ENCODE measurements at regions not wholly inside any gene's neighbourhood (a gene's known extent, or its start where the extent isn't known, plus 50 kb on each side); places are given as distances from the start of the nearest gene placed in this dataset.
A peak's percentile ranks its signal among the peaks of the same experiment; 100 is the strongest.

DNA sequence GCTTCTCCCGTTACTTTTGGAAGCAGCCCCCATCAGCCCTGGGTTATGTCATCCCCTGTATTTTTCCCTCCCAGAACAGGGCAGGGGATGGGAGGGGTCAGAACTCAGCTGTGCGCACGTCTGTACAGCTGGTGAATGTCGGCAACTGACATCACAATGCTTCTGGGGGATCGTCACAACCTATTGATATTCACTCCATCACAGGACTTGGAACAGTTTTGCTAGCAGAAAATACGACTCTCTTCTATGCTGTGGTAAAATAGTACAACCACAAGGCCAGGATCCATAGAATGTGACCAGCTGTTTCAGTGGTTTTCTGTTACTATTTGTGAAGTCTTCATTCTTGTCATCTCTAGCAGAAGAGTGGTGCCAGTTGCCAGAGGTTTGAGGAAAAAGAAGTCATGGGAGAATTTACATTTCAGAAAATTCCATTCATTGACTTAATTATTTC lies 77.1 kb upstream of the KLF4 start:
- H3K27ac ChIP-seq (ENCODE audit: insufficient read depth, low read length) = no peak overlapping the region
- no peak overlapping the region for H3K14ac ChIP-seq (replicated peaks; ENCODE audit: low read depth, low read length)
- H2BK120ac ChIP-seq (ENCODE audit: low read depth, low read length) = no peak overlapping the region
- no peak overlapping the region for H3K4me3 ChIP-seq (ENCODE audit: insufficient read depth, low read depth, low read length)
- ChIA-PET CTCF (no interaction called here), POLR2A (ENCODE audit: unreplicated experiment) (no interaction called here)
- BruUV-seq (replicated peaks) = no TSS peak
- no peak overlapping the region for H2BK5ac ChIP-seq (ENCODE audit: low read depth, low read length, poor library complexity, severe bottlenecking)
- H3K9me1 ChIP-seq (ENCODE audit: insufficient read depth, low read length) = no peaks in the 10 kb centered on the region
- H2BK15ac ChIP-seq (ENCODE audit: low read depth, low read length) = no peak overlapping the region
- no peak overlapping the region for H3K18ac ChIP-seq (ENCODE audit: low read depth, low read length)
- no peak overlapping the region for H4K8ac ChIP-seq (ENCODE audit: low read depth in 2 of 2, low read length in 2 of 2)
- ATAC-seq (ENCODE audit: low read depth) = no peak
- no peak overlapping the region for H3K4ac ChIP-seq (ENCODE audit: low read depth, low read length)
- no peak overlapping the region for H3K23ac ChIP-seq (ENCODE audit: low read depth, low read length)
- no peaks in the 10 kb centered on the region for H3K27me3 ChIP-seq (ENCODE audit: control insufficient read depth, insufficient read depth, low read length)
- intact Hi-C loops (cut with micrococcal nuclease) (no loop called here), in situ Hi-C loops (cut with MboI; ENCODE audit: low sequenced_read_pairs) (no loop called here), dilution Hi-C loops (cut with HindIII; ENCODE audit: low sequenced_read_pairs, unreplicated experiment) (no loop called here)
- no peak overlapping the region for H4K5ac ChIP-seq (ENCODE audit: low read depth, low read length)
- no peaks in the 10 kb centered on the region for H3K9me3 ChIP-seq (ENCODE audit: control insufficient read depth, insufficient read depth, low read length)
- TF ChIP-seq CHD1 (IDR thresholded peaks at IDR 0.05; ENCODE audit: low read depth, low read length) = no peak
- TF ChIP-seq CEBPB (IDR thresholded peaks at IDR 0.05; ENCODE audit: low read depth, low read length) = no peak
- no peak for TF ChIP-seq RFX5 (IDR thresholded peaks at IDR 0.05; ENCODE audit: low read depth, low read length)
- no peak for TF ChIP-seq MAFK (IDR thresholded peaks at IDR 0.05; ENCODE audit: low read depth, low read length)
- TF ChIP-seq POLR2A (IDR thresholded peaks at IDR 0.05; ENCODE audit: low read depth, low read length) = no peak
- no peak for TF ChIP-seq NFE2L2 (IDR thresholded peaks at IDR 0.05; ENCODE audit: low read depth, low read length)
- TF ChIP-seq, protein P1, sequence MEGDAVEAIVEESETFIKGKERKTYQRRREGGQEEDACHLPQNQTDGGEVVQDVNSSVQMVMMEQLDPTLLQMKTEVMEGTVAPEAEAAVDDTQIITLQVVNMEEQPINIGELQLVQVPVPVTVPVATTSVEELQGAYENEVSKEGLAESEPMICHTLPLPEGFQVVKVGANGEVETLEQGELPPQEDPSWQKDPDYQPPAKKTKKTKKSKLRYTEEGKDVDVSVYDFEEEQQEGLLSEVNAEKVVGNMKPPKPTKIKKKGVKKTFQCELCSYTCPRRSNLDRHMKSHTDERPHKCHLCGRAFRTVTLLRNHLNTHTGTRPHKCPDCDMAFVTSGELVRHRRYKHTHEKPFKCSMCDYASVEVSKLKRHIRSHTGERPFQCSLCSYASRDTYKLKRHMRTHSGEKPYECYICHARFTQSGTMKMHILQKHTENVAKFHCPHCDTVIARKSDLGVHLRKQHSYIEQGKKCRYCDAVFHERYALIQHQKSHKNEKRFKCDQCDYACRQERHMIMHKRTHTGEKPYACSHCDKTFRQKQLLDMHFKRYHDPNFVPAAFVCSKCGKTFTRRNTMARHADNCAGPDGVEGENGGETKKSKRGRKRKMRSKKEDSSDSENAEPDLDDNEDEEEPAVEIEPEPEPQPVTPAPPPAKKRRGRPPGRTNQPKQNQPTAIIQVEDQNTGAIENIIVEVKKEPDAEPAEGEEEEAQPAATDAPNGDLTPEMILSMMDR (conservative IDR thresholded peaks at IDR 0.05; ENCODE audit: low read depth, low read length) = no peak
- no peak for TF ChIP-seq FOS (IDR thresholded peaks at IDR 0.05; ENCODE audit: low read depth, low read length)
- TF ChIP-seq, protein P2, sequence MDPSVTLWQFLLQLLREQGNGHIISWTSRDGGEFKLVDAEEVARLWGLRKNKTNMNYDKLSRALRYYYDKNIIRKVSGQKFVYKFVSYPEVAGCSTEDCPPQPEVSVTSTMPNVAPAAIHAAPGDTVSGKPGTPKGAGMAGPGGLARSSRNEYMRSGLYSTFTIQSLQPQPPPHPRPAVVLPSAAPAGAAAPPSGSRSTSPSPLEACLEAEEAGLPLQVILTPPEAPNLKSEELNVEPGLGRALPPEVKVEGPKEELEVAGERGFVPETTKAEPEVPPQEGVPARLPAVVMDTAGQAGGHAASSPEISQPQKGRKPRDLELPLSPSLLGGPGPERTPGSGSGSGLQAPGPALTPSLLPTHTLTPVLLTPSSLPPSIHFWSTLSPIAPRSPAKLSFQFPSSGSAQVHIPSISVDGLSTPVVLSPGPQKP (IDR thresholded peaks at IDR 0.05; ENCODE audit: borderline replicate concordance, low read depth, low read length) = no peak
- TF ChIP-seq RCOR1 (IDR thresholded peaks at IDR 0.05; ENCODE audit: insufficient replicate concordance, low read length) = no peak
- TF ChIP-seq MAZ (IDR thresholded peaks at IDR 0.05; ENCODE audit: borderline replicate concordance, low read depth, low read length) = no peak
- no peak for TF ChIP-seq MXI1 (IDR thresholded peaks at IDR 0.05; ENCODE audit: borderline replicate concordance, low read depth, low read length)
- TF ChIP-seq, protein P3, sequence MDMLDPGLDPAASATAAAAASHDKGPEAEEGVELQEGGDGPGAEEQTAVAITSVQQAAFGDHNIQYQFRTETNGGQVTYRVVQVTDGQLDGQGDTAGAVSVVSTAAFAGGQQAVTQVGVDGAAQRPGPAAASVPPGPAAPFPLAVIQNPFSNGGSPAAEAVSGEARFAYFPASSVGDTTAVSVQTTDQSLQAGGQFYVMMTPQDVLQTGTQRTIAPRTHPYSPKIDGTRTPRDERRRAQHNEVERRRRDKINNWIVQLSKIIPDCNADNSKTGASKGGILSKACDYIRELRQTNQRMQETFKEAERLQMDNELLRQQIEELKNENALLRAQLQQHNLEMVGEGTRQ (IDR thresholded peaks at IDR 0.05; ENCODE audit: low read depth, low read length) = no peak
- no peak for TF ChIP-seq RAD21 (IDR thresholded peaks at IDR 0.05; ENCODE audit: low read length)
- no peak for TF ChIP-seq SMC3 (IDR thresholded peaks at IDR 0.05; ENCODE audit: low read depth, low read length)
- no peak for TF ChIP-seq BHLHE40 (IDR thresholded peaks at IDR 0.05; ENCODE audit: low read depth, low read length)
- no peak overlapping the region for H4K91ac ChIP-seq (ENCODE audit: insufficient read depth, low read depth, low read length)
- H3K9ac ChIP-seq (ENCODE audit: low read depth, low read length) = no peak overlapping the region
- H2AK9ac ChIP-seq (replicated peaks; ENCODE audit: low read depth, low read length, poor library complexity) = no peak overlapping the region
- H3K79me1 ChIP-seq (ENCODE audit: low read depth in 1 of 2, low read length in 2 of 2) = no peaks in the 10 kb centered on the region
- H4K20me1 ChIP-seq (ENCODE audit: insufficient read depth, low read length) = no peaks in the 10 kb centered on the region
- no peak overlapping the region; the same call in 1 of the 2 replicates for H3K4me2 ChIP-seq (ENCODE audit: low read depth, low read length)
- no peaks in the 10 kb centered on the region for H3K36me3 ChIP-seq (ENCODE audit: control insufficient read depth, insufficient read depth, low read length)
- H3K56ac ChIP-seq (ENCODE audit: extremely low read depth, insufficient read depth, low read length) = no peak overlapping the region
- peak; percentile 15 for DNase-seq
- no CpG with 5 or more reads among the region's 6 CpGs for WGBS, 2 experiments (ENCODE audit: extremely low coverage in 2 of 2, insufficient read length in 1 of 2)
- H2BK20ac ChIP-seq (ENCODE audit: low read depth, low read length) = no peak overlapping the region
- no peak overlapping the region for H2AK5ac ChIP-seq (ENCODE audit: low read depth, low read length)
- H3K4me1 ChIP-seq (ENCODE audit: control insufficient read depth, insufficient read depth, low read length) = no peaks in the 10 kb centered on the region; the same call in 1 of the 2 replicates
- H2AFZ ChIP-seq (replicated peaks; ENCODE audit: low read length, poor library complexity) = no peak overlapping the region
